ENCODE measurements at regions not wholly inside any gene's neighbourhood (a gene's known extent, or its start where the extent isn't known, plus 50 kb on each side); places are given as distances from the start of the nearest gene placed in this dataset.

- DNase-seq = no peak
- H3K27ac ChIP-seq = no peak overlapping the region
- H3K27me3 ChIP-seq (replicated peaks) = no peaks in the 10 kb centered on the region
- in situ Hi-C loops (cut with HindIII; ENCODE audit: low pct_ligation_motif_present, low sequenced_read_pairs) = no loop called here
- no peaks in the 10 kb centered on the region for H3K36me3 ChIP-seq (replicated peaks)
- no peak for TF ChIP-seq CTCF (IDR thresholded peaks at IDR 0.05; ENCODE audit: low read depth, low read length, missing control alignments)
- no peak overlapping the region for H3K4me3 ChIP-seq (ENCODE audit: low read depth, low read length)
These were observed 558.9 kb downstream of the PKHD1 start for GRCh38 chr6:51528556-51528955.

GRCh38 chr6:51529240-51529639, 558.2 kb downstream of the PKHD1 start:
- no peaks in the 10 kb centered on the region for H3K36me3 ChIP-seq (replicated peaks)
- H3K27me3 ChIP-seq (replicated peaks) = no peaks in the 10 kb centered on the region
- TF ChIP-seq CTCF (IDR thresholded peaks at IDR 0.05; ENCODE audit: low read depth, low read length, missing control alignments) = no peak
- in situ Hi-C loops (cut with HindIII; ENCODE audit: low pct_ligation_motif_present, low sequenced_read_pairs) = no loop called here
- H3K27ac ChIP-seq = no peak overlapping the region
- H3K4me3 ChIP-seq (ENCODE audit: low read depth, low read length) = no peak overlapping the region
- DNase-seq = no peak

GRCh38 chr6:51531623-51532022, 555.8 kb downstream of the PKHD1 start:
- in situ Hi-C loops (cut with HindIII; ENCODE audit: low pct_ligation_motif_present, low sequenced_read_pairs) = no loop called here
- no peak for TF ChIP-seq CTCF (IDR thresholded peaks at IDR 0.05; ENCODE audit: low read depth, low read length, missing control alignments)
- H3K27ac ChIP-seq = no peak overlapping the region
- no peak for DNase-seq
- no peak overlapping the region for H3K4me3 ChIP-seq (ENCODE audit: low read depth, low read length)
- H3K36me3 ChIP-seq (replicated peaks) = no peaks in the 10 kb centered on the region
- H3K27me3 ChIP-seq (replicated peaks) = no peaks in the 10 kb centered on the region

GRCh38 chr6:51533962-51534361, 553.5 kb downstream of the PKHD1 start:
- in situ Hi-C loops (cut with HindIII; ENCODE audit: low pct_ligation_motif_present, low sequenced_read_pairs) = no loop called here
- Histone ChIP-seq H3K4me3 (ENCODE audit: low read depth, low read length) (no peak overlapping the region), H3K27ac (no peak overlapping the region), H3K27me3 (replicated peaks) (no peaks in the 10 kb centered on the region), H3K36me3 (replicated peaks) (no peaks in the 10 kb centered on the region)
- DNase-seq = no peak
- no peak for TF ChIP-seq CTCF (IDR thresholded peaks at IDR 0.05; ENCODE audit: low read depth, low read length, missing control alignments)

- in situ Hi-C loops (cut with HindIII; ENCODE audit: low pct_ligation_motif_present, low sequenced_read_pairs) = no loop called here
- TF ChIP-seq CTCF (IDR thresholded peaks at IDR 0.05; ENCODE audit: low read depth, low read length, missing control alignments) = no peak
- no peak for DNase-seq
- no peak overlapping the region for H3K4me3 ChIP-seq (ENCODE audit: low read depth, low read length)
- H3K27ac ChIP-seq = no peak overlapping the region
- H3K27me3 ChIP-seq (replicated peaks) = no peaks in the 10 kb centered on the region
- no peaks in the 10 kb centered on the region for H3K36me3 ChIP-seq (replicated peaks)
These were observed 552.1 kb downstream of the PKHD1 start for GRCh38 chr6:51535327-51535726.

GRCh38 chr6:51536728-51537127, 550.7 kb downstream of the PKHD1 start:
- DNase-seq = no peak
- in situ Hi-C loops (cut with HindIII; ENCODE audit: low pct_ligation_motif_present, low sequenced_read_pairs) = no loop called here
- Histone ChIP-seq H3K36me3 (replicated peaks) (no peaks in the 10 kb centered on the region), H3K4me3 (ENCODE audit: low read depth, low read length) (no peak overlapping the region), H3K27me3 (replicated peaks) (no peaks in the 10 kb centered on the region), H3K27ac (no peak overlapping the region)
- TF ChIP-seq CTCF (IDR thresholded peaks at IDR 0.05; ENCODE audit: low read depth, low read length, missing control alignments) = no peak

All from brain microvascular endothelial cell (primary cell).